Ishikawa (cell line): ENCODE measurements at regions not wholly inside any gene's neighbourhood (a gene's known extent, or its start where the extent isn't known, plus 50 kb on each side); places are given as distances from the start of the nearest gene placed in this dataset.
A peak's percentile ranks its signal among the peaks of the same experiment; 100 is the strongest.

Experiments used
- CEBPB ChIP-seq: IDR thresholded peaks from 2 replicates; pipeline ENCODE4 v1.6.1; 2012
- CREB1 ChIP-seq: IDR thresholded peaks from 2 replicates; pipeline ENCODE4 v1.6.1; 2012; ENCODE audit warnings: low read depth
- EGR1 ChIP-seq: IDR thresholded peaks from 2 replicates; pipeline ENCODE4 v1.6.1; 2012
- EP300 ChIP-seq: IDR thresholded peaks from 2 replicates; pipeline ENCODE4 v1.6.1; 2012; ENCODE audit warnings: borderline replicate concordance
- FOXM1 ChIP-seq: IDR thresholded peaks from 2 replicates; pipeline ENCODE4 v1.6.1; 2012; ENCODE audit warnings: low read depth, borderline replicate concordance
- MAX ChIP-seq: IDR thresholded peaks from 2 replicates; pipeline ENCODE4 v1.6.1; 2012
- NFIC ChIP-seq: IDR thresholded peaks from 2 replicates; pipeline ENCODE4 v1.6.1; 2012
- RAD21 ChIP-seq: IDR thresholded peaks from 2 replicates; pipeline ENCODE4 v1.6.1; 2012; ENCODE audit warnings: low read depth
- REST ChIP-seq: IDR thresholded peaks from 2 replicates; pipeline ENCODE4 v1.6.1; 2012; ENCODE audit warnings: low read depth, mild to moderate bottlenecking
- TAF1 ChIP-seq: IDR thresholded peaks from 2 replicates; pipeline ENCODE4 v1.6.1; 2012; ENCODE audit warnings: low read depth, mild to moderate bottlenecking
- TCF12 ChIP-seq: IDR thresholded peaks from 2 replicates; pipeline ENCODE4 v1.6.1; 2012; ENCODE audit warnings: low read depth
- TEAD4 ChIP-seq: IDR thresholded peaks from 2 replicates; pipeline ENCODE4 v1.6.1; 2012
- USF1 ChIP-seq: IDR thresholded peaks from 2 replicates; pipeline ENCODE4 v1.6.1; 2012
- YY1 ChIP-seq: IDR thresholded peaks from 2 replicates; pipeline ENCODE4 v1.6.1; 2012; ENCODE audit warnings: low read depth
- ZBTB7A ChIP-seq: IDR thresholded peaks from 2 replicates; pipeline ENCODE4 v1.6.1; 2012; ENCODE audit warnings: low read depth

GRCh38 chr13:99078017-99078771, 100.3 kb upstream of the DOCK9 start:
- TF ChIP-seq FOXM1, result no peak
- TF ChIP-seq NFIC, result no peak
- no peak for TF ChIP-seq TEAD4
- TF ChIP-seq EP300, result no peak
- TF ChIP-seq CEBPB, result no peak
- no peak for TF ChIP-seq REST
- TF ChIP-seq CREB1, result no peak
- TF ChIP-seq TAF1, result no peak
- TF ChIP-seq EGR1, result no peak

GRCh38 chr13:99080131-99080530, 102.3 kb upstream of the DOCK9 start:
- TF ChIP-seq YY1 (no peak), TCF12 (no peak), NFIC (no peak), ZBTB7A (no peak)

- no peak for TF ChIP-seq EP300
- TF ChIP-seq TCF12, result no peak
Measured at GRCh38 chr13:99083981-99084380, 106.1 kb upstream of the DOCK9 start.

GRCh38 chr13:99085139-99085807, 107.4 kb upstream of the DOCK9 start:
- TF ChIP-seq FOXM1 (no peak), CREB1 (no peak), ZBTB7A (no peak), USF1 (no peak), YY1 (no peak)

GRCh38 chr13:99085808-99086266, 108.0 kb upstream of the DOCK9 start:
- TF ChIP-seq ZBTB7A (0 out of 2 replicates have a peak, but pooled peaks have one; percentile 38), REST (no peak)

- TF ChIP-seq ZBTB7A (peak; percentile 54; the same call in 1 of the 2 replicates), RAD21 (no peak), TAF1 (peak; percentile 26; the same call in 1 of the 2 replicates), EGR1 (0 out of 2 replicates have a peak, but pooled peaks have one; percentile 42), NFIC (no peak)
Measured at GRCh38 chr13:99086267-99087097, 108.6 kb upstream of the DOCK9 start.

- TF ChIP-seq TAF1 (peak; percentile 72), FOXM1 (no peak), REST (peak; percentile 47), NFIC (no peak), MAX (peak; percentile 14; the same call in 1 of the 2 replicates)
Measured at GRCh38 chr13:99087098-99087953, 109.5 kb upstream of the DOCK9 start.
